HepG2 (cell line): ENCODE measurements at regions not wholly inside any gene's neighbourhood (a gene's known extent, or its start where the extent isn't known, plus 50 kb on each side); places are given as distances from the start of the nearest gene placed in this dataset.

Experiments used
- CHD2 ChIP-seq: IDR thresholded peaks from 2 replicates; pipeline ENCODE4 v1.6.1; 2011; ENCODE audit warnings: low read depth, low read length, improper control_type of control experiment
- FOXJ3 ChIP-seq: sonication (generic); formaldehyde crosslinking; IDR thresholded peaks from 2 replicates; pipeline ENCODE4 v1.4.0; 2020; ENCODE audit warnings: missing genetic modification reagents, mild to moderate bottlenecking, borderline replicate concordance
- HES4 ChIP-seq: sonication (generic); formaldehyde crosslinking; IDR thresholded peaks from 2 replicates; pipeline ENCODE4 v1.9.0; 2021; ENCODE audit warnings: mild to moderate bottlenecking, missing genetic modification reagents, borderline replicate concordance
- POGZ ChIP-seq: sonication (generic); formaldehyde crosslinking; IDR thresholded peaks from 2 replicates; pipeline ENCODE4 v1.4.0; 2020; ENCODE audit warnings: mild to moderate bottlenecking, missing genetic modification reagents
- POLR2G ChIP-seq: fragments of 200-400 bp; formaldehyde crosslinking; IDR thresholded peaks from 2 replicates; pipeline ENCODE4 v1.6.1; 2018; ENCODE audit warnings: mild to moderate bottlenecking, low read depth, low read length, moderate library complexity
- THYN1 ChIP-seq: sonication (generic); formaldehyde crosslinking; IDR thresholded peaks from 2 replicates; pipeline ENCODE4 v1.8.1; 2023; ENCODE audit warnings: low read depth, mild to moderate bottlenecking, moderate library complexity, missing genetic modification reagents, borderline replicate concordance
- ZEB1 ChIP-seq: IDR thresholded peaks from 2 replicates; pipeline ENCODE4 v1.6.1; 2012; ENCODE audit warnings: mild to moderate bottlenecking, low read depth, inconsistent platforms; ENCODE audit not compliant: insufficient replicate concordance
- ZMYM2 ChIP-seq: sonication (generic); formaldehyde crosslinking; IDR thresholded peaks from 2 replicates; pipeline ENCODE4 v1.8.0; 2022; ENCODE audit warnings: mild to moderate bottlenecking, missing genetic modification reagents
- ZNF354B ChIP-seq: sonication (generic); formaldehyde crosslinking; IDR thresholded peaks from 2 replicates; pipeline ENCODE4 v1.8.0; 2022; ENCODE audit warnings: mild to moderate bottlenecking, missing genetic modification reagents
- TF ChIP-seq, protein P1 (sequence below): IDR thresholded peaks from 2 replicates; pipeline ENCODE4 v1.4.0; 2020; ENCODE audit warnings: mild to moderate bottlenecking, missing genetic modification reagents
- TF ChIP-seq, protein P2 (sequence below): sonication (generic); formaldehyde crosslinking; IDR thresholded peaks from 2 replicates; pipeline ENCODE4 v1.5.1; 2020; ENCODE audit warnings: mild to moderate bottlenecking, missing genetic modification reagents, borderline replicate concordance

DNA sequence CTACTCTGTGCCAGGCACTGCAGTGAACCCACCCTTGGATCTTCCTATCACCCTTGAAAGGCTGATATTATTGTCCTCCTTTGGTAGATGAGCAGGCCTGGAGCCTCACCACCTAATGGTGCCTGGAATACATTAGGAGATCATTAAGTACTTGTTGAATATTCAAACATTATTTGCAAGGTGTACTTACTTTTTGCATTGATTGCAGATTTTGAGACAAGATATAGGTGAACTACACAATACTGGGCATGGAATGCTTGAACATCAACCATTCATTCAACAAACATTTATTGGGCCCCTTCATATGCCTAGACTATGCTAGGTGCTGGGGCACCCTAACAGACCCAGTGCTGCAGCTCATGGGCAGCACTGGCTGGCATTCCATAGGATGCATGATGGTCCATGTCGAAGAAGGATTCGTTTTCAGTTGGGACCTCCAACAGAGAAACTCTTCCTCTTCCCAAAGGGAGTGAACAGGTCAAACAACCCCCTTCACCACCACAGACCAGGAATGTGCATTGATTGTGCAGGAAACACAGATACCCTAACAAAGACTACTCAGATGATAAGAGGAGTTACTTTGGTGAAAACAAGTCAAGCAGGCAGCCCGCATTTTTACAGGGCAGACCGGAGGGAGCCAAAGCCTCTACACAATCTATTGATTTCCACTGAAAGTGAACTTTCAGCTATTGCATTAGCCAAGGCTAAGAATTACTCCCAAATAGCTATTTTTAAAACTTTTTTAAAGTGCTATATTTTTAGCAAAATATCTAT, 149.6 kb upstream of the SH3BP4 start (continued):
- TF ChIP-seq, protein P1, sequence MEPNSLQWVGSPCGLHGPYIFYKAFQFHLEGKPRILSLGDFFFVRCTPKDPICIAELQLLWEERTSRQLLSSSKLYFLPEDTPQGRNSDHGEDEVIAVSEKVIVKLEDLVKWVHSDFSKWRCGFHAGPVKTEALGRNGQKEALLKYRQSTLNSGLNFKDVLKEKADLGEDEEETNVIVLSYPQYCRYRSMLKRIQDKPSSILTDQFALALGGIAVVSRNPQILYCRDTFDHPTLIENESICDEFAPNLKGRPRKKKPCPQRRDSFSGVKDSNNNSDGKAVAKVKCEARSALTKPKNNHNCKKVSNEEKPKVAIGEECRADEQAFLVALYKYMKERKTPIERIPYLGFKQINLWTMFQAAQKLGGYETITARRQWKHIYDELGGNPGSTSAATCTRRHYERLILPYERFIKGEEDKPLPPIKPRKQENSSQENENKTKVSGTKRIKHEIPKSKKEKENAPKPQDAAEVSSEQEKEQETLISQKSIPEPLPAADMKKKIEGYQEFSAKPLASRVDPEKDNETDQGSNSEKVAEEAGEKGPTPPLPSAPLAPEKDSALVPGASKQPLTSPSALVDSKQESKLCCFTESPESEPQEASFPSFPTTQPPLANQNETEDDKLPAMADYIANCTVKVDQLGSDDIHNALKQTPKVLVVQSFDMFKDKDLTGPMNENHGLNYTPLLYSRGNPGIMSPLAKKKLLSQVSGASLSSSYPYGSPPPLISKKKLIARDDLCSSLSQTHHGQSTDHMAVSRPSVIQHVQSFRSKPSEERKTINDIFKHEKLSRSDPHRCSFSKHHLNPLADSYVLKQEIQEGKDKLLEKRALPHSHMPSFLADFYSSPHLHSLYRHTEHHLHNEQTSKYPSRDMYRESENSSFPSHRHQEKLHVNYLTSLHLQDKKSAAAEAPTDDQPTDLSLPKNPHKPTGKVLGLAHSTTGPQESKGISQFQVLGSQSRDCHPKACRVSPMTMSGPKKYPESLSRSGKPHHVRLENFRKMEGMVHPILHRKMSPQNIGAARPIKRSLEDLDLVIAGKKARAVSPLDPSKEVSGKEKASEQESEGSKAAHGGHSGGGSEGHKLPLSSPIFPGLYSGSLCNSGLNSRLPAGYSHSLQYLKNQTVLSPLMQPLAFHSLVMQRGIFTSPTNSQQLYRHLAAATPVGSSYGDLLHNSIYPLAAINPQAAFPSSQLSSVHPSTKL (CRISPR knock-in tag) = no peak
- TF ChIP-seq POGZ (CRISPR knock-in tag) (peak; percentile 42; the same call in 1 of the 2 replicates), ZMYM2 (CRISPR knock-in tag) (no peak), ZNF354B (no peak), POLR2G (no peak), ZEB1 (no peak), THYN1 (CRISPR knock-in tag) (no peak), HES4 (CRISPR knock-in tag) (no peak), CHD2 (no peak), FOXJ3 (CRISPR knock-in tag) (0 out of 2 replicates have a peak, but pooled peaks have one; percentile 9)
- TF ChIP-seq, protein P2, sequence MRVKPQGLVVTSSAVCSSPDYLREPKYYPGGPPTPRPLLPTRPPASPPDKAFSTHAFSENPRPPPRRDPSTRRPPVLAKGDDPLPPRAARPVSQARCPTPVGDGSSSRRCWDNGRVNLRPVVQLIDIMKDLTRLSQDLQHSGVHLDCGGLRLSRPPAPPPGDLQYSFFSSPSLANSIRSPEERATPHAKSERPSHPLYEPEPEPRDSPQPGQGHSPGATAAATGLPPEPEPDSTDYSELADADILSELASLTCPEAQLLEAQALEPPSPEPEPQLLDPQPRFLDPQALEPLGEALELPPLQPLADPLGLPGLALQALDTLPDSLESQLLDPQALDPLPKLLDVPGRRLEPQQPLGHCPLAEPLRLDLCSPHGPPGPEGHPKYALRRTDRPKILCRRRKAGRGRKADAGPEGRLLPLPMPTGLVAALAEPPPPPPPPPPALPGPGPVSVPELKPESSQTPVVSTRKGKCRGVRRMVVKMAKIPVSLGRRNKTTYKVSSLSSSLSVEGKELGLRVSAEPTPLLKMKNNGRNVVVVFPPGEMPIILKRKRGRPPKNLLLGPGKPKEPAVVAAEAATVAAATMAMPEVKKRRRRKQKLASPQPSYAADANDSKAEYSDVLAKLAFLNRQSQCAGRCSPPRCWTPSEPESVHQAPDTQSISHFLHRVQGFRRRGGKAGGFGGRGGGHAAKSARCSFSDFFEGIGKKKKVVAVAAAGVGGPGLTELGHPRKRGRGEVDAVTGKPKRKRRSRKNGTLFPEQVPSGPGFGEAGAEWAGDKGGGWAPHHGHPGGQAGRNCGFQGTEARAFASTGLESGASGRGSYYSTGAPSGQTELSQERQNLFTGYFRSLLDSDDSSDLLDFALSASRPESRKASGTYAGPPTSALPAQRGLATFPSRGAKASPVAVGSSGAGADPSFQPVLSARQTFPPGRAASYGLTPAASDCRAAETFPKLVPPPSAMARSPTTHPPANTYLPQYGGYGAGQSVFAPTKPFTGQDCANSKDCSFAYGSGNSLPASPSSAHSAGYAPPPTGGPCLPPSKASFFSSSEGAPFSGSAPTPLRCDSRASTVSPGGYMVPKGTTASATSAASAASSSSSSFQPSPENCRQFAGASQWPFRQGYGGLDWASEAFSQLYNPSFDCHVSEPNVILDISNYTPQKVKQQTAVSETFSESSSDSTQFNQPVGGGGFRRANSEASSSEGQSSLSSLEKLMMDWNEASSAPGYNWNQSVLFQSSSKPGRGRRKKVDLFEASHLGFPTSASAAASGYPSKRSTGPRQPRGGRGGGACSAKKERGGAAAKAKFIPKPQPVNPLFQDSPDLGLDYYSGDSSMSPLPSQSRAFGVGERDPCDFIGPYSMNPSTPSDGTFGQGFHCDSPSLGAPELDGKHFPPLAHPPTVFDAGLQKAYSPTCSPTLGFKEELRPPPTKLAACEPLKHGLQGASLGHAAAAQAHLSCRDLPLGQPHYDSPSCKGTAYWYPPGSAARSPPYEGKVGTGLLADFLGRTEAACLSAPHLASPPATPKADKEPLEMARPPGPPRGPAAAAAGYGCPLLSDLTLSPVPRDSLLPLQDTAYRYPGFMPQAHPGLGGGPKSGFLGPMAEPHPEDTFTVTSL (CRISPR knock-in tag) = peak; percentile 48
